Tibial nerve (tissue), 4 donors: ENCODE measurements at regions not wholly inside any gene's neighbourhood (a gene's known extent, or its start where the extent isn't known, plus 50 kb on each side); places are given as distances from the start of the nearest gene placed in this dataset.

Experiments used
- DNase-seq, 2 donors: peaks; one replicate each; pipeline ENCODE4 v3.0.0-alpha.2; 2019; ENCODE audit warnings: low spot score in 2 of 2
- H3K27ac ChIP-seq, 4 donors: fragments of 200-600 bp; sonication (generic) in 3 of 4; one replicate each; pipeline ENCODE4 v1.5.1; 2017 to 2019; ENCODE audit warnings: mild to moderate bottlenecking in 1 of 4
- H3K27me3 ChIP-seq, 2 donors: fragments of 200-600 bp; sonication (generic) in 1 of 2; one replicate each; pipeline versions ENCODE4 v1.5.1 to v1.6.0; 2017 to 2019
- H3K36me3 ChIP-seq, 3 donors: fragments of 200-600 bp; sonication (generic); one replicate each; pipeline ENCODE4 v1.5.1; 2018 to 2019
- H3K4me1 ChIP-seq, 4 donors: fragments of 200-600 bp; sonication (generic) in 3 of 4; one replicate each; pipeline ENCODE4 v1.5.1; 2017 to 2019
- H3K4me3 ChIP-seq, 4 donors: fragments of 200-600 bp; sonication (generic) in 3 of 4; one replicate each; pipeline ENCODE4 v1.5.1; 2017 to 2019; ENCODE audit warnings: mild to moderate bottlenecking in 1 of 4, moderate library complexity in 1 of 4
- H3K9me3 ChIP-seq, 4 donors: fragments of 200-600 bp; sonication (generic) in 3 of 4; one replicate each; pipeline ENCODE4 v1.5.1; 2017 to 2019
- EP300 ChIP-seq, 2 donors: sonication (generic); formaldehyde crosslinking; IDR thresholded peaks; one replicate each; pipeline ENCODE4 v1.6.1; 2017; ENCODE audit warnings: antibody characterized with exemption in 2 of 2, mild to moderate bottlenecking in 1 of 2
- POLR2A ChIP-seq, 2 donors: fragments of 450-650 bp; IDR thresholded peaks; one replicate each; pipeline ENCODE4 v1.6.1; 2017; ENCODE audit warnings: antibody characterized with exemption in 2 of 2, mild to moderate bottlenecking in 2 of 2, moderate library complexity in 2 of 2
- WGBS, 2 donors: methylation state at CpG; one replicate each; pipeline ENCODE4 v1.1.5; 2018; 5-methylcytosine and 5-hydroxymethylcytosine counted together
- TF ChIP-seq, protein P1 (sequence below), 5 experiments: fragments of 200-600 bp in 3 of 5; fragments of 450-650 bp in 2 of 5; sonication (generic) in 3 of 5; IDR thresholded peaks; one replicate each; pipeline ENCODE4 v1.5.1; 2016 to 2019; ENCODE audit warnings: antibody characterized with exemption in 5 of 5, mild to moderate bottlenecking in 3 of 5, moderate library complexity in 2 of 5

DNA sequence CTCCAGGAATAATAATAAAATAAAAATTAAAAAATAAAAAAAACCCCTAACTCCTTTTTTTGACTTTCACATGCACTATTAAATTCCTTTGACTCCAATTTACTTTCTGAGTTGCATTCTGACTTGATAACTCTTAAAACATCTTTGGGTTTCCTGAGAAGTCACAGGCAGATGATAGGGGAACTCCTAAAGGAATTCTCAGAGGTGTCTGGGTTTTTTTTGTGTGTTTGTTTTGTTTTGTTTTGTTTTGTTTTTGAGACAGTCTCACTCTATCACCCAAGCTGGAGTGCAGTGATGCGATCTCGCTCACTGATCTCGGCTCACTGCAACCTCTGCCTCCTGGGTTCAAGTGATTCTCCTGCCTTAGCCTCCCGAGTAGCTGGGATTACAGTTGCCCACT lies 52.7 kb upstream of the APBB1IP start:
- H3K4me1 ChIP-seq: no peaks in the 10 kb centered on the region
- no peak overlapping the region for H3K27ac ChIP-seq
- no peaks in the 10 kb centered on the region for H3K9me3 ChIP-seq
- WGBS, 2 donors: 70 to 88% methylated on average over 4 of the region's 4 CpGs
- H3K4me3 ChIP-seq: no peak overlapping the region
- no peaks in the 10 kb centered on the region for H3K36me3 ChIP-seq
- no peaks in the 10 kb centered on the region for H3K27me3 ChIP-seq
- TF ChIP-seq POLR2A (IDR thresholded peaks at IDR 0.05): no peak
- TF ChIP-seq, protein P1, sequence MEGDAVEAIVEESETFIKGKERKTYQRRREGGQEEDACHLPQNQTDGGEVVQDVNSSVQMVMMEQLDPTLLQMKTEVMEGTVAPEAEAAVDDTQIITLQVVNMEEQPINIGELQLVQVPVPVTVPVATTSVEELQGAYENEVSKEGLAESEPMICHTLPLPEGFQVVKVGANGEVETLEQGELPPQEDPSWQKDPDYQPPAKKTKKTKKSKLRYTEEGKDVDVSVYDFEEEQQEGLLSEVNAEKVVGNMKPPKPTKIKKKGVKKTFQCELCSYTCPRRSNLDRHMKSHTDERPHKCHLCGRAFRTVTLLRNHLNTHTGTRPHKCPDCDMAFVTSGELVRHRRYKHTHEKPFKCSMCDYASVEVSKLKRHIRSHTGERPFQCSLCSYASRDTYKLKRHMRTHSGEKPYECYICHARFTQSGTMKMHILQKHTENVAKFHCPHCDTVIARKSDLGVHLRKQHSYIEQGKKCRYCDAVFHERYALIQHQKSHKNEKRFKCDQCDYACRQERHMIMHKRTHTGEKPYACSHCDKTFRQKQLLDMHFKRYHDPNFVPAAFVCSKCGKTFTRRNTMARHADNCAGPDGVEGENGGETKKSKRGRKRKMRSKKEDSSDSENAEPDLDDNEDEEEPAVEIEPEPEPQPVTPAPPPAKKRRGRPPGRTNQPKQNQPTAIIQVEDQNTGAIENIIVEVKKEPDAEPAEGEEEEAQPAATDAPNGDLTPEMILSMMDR (IDR thresholded peaks at IDR 0.05): no peak
- TF ChIP-seq EP300 (IDR thresholded peaks at IDR 0.05): no peak
- no peak for DNase-seq

DNA sequence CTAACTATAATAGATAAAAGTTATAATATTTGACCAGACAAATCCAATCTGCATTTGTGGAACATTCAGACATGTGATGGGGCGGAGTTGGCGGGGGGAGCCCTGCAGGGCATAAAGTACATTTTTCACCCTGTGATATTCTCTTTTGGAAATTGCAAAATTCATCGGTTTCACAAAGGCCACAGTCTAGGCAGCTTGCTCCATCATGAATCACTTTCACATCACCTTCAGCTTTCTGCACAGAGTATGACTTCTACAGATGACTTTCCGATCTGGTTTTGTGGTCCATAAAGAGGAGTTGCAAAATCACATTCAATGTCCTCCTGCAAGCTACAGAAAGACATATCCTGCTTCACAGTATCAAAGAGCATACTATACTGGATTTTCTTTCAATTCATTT lies 51.4 kb upstream of the APBB1IP start:
- Histone ChIP-seq H3K36me3 (no peaks in the 10 kb centered on the region), H3K27me3 (peaks cover 0 to 3% of the 10 kb centered on the region in 2 donors), H3K27ac (no peak overlapping the region), H3K9me3 (peaks cover 0 to 4% (median 0%) of the 10 kb centered on the region in 4 donors), H3K4me3 (no peak overlapping the region), H3K4me1 (no peaks in the 10 kb centered on the region)
- TF ChIP-seq POLR2A (IDR thresholded peaks at IDR 0.05) (no peak), EP300 (IDR thresholded peaks at IDR 0.05) (no peak)
- TF ChIP-seq, protein P1 (IDR thresholded peaks at IDR 0.05): no peak
- 79 to 80% methylated on average over 4 of the region's 4 CpGs for WGBS, 2 donors
- DNase-seq: no peak
